WTC11 (cell line): ENCODE measurements at regions not wholly inside any gene's neighbourhood (a gene's known extent, or its start where the extent isn't known, plus 50 kb on each side); places are given as distances from the start of the nearest gene placed in this dataset.

ENCODE experiments used
- CBFB ChIP-seq: sonication (generic); formaldehyde crosslinking; IDR thresholded peaks from 2 replicates; pipeline ENCODE4 v1.8.1; 2022; ENCODE audit warnings: mild to moderate bottlenecking, low read depth, missing genetic modification reagents
- CREM ChIP-seq: sonication (generic); formaldehyde crosslinking; IDR thresholded peaks from 2 replicates; pipeline ENCODE4 v1.8.1; 2022; ENCODE audit warnings: mild to moderate bottlenecking, missing genetic modification reagents, moderate library complexity
- ELF4 ChIP-seq: sonication (generic); formaldehyde crosslinking; IDR thresholded peaks from 2 replicates; pipeline ENCODE4 v1.8.1; 2022; ENCODE audit warnings: low read depth, mild to moderate bottlenecking, moderate library complexity, missing genetic modification reagents
- JUN ChIP-seq: sonication (generic); formaldehyde crosslinking; IDR thresholded peaks from 2 replicates; pipeline ENCODE4 v1.8.0; 2023; ENCODE audit warnings: mild to moderate bottlenecking, missing genetic modification reagents
- NR1H2 ChIP-seq: sonication (generic); formaldehyde crosslinking; IDR thresholded peaks from 2 replicates; pipeline ENCODE4 v1.9.0; 2021; ENCODE audit warnings: mild to moderate bottlenecking, moderate library complexity, missing genetic modification reagents
- NR2C2 ChIP-seq: sonication (generic); formaldehyde crosslinking; IDR thresholded peaks from 2 replicates; pipeline ENCODE4 v1.8.0; 2022; ENCODE audit warnings: mild to moderate bottlenecking, missing genetic modification reagents
- RELA ChIP-seq: sonication (generic); formaldehyde crosslinking; IDR thresholded peaks from 2 replicates; pipeline ENCODE4 v1.8.1; 2022; ENCODE audit warnings: missing genetic modification reagents, mild to moderate bottlenecking, borderline replicate concordance
- TEAD4 ChIP-seq: sonication (generic); formaldehyde crosslinking; IDR thresholded peaks from 2 replicates; pipeline ENCODE4 v1.8.0; 2022; ENCODE audit warnings: mild to moderate bottlenecking, missing genetic modification reagents
- TF ChIP-seq, protein P1 (sequence below): fragments of 200-600 bp; IDR thresholded peaks from 2 replicates; pipeline ENCODE4 v1.8.0; 2022; ENCODE audit warnings: antibody characterized with exemption
- TF ChIP-seq, protein P2 (sequence below): sonication (generic); formaldehyde crosslinking; IDR thresholded peaks from 2 replicates; pipeline ENCODE4 v1.8.0; 2023; ENCODE audit warnings: mild to moderate bottlenecking, missing genetic modification reagents
- TF ChIP-seq, protein P3 (sequence below): sonication (generic); formaldehyde crosslinking; IDR thresholded peaks from 2 replicates; pipeline ENCODE4 v1.8.1; 2023; ENCODE audit warnings: mild to moderate bottlenecking, missing genetic modification reagents, borderline replicate concordance
- TF ChIP-seq, protein P4 (sequence below): sonication (generic); formaldehyde crosslinking; IDR thresholded peaks from 2 replicates; pipeline ENCODE4 v1.8.0; 2022; ENCODE audit warnings: mild to moderate bottlenecking, missing genetic modification reagents
- TF ChIP-seq, protein P5 (sequence below): sonication (generic); formaldehyde crosslinking; IDR thresholded peaks from 2 replicates; pipeline ENCODE4 v1.8.1; 2022; ENCODE audit warnings: low read depth, missing genetic modification reagents, borderline replicate concordance
- TF ChIP-seq, protein P6 (sequence below): sonication (generic); formaldehyde crosslinking; IDR thresholded peaks from 2 replicates; pipeline ENCODE4 v1.8.1; 2022; ENCODE audit warnings: low read depth, mild to moderate bottlenecking, moderate library complexity, missing genetic modification reagents, borderline replicate concordance

DNA sequence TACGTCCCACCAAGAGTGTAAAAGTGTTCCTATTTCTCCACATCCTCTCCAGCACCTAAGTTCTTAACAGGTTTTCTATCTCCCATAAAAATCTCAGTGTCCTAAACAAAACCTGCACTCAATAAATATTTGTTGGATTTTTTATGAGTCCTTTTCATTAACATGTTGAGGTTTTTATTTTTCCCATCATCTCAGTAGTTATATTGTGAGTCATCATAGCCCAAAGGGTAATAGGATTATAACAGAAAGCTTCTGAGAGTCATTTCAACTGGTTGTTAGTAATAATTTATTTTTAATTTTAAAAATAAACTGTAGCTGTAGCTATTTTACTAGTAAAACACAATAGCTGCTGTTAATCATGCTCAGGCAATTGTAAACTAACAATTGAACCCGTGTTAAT is 331.6 kb upstream of the SLC30A5 start:
- TF ChIP-seq CBFB (CRISPR knock-in tag) (no peak), ELF4 (no peak), NR1H2 (no peak), NR2C2 (CRISPR knock-in tag) (no peak), RELA (no peak), JUN (CRISPR knock-in tag) (no peak), CREM (CRISPR knock-in tag) (no peak), TEAD4 (CRISPR knock-in tag) (no peak)
- TF ChIP-seq, protein P1, sequence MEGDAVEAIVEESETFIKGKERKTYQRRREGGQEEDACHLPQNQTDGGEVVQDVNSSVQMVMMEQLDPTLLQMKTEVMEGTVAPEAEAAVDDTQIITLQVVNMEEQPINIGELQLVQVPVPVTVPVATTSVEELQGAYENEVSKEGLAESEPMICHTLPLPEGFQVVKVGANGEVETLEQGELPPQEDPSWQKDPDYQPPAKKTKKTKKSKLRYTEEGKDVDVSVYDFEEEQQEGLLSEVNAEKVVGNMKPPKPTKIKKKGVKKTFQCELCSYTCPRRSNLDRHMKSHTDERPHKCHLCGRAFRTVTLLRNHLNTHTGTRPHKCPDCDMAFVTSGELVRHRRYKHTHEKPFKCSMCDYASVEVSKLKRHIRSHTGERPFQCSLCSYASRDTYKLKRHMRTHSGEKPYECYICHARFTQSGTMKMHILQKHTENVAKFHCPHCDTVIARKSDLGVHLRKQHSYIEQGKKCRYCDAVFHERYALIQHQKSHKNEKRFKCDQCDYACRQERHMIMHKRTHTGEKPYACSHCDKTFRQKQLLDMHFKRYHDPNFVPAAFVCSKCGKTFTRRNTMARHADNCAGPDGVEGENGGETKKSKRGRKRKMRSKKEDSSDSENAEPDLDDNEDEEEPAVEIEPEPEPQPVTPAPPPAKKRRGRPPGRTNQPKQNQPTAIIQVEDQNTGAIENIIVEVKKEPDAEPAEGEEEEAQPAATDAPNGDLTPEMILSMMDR: no peak
- TF ChIP-seq, protein P2, sequence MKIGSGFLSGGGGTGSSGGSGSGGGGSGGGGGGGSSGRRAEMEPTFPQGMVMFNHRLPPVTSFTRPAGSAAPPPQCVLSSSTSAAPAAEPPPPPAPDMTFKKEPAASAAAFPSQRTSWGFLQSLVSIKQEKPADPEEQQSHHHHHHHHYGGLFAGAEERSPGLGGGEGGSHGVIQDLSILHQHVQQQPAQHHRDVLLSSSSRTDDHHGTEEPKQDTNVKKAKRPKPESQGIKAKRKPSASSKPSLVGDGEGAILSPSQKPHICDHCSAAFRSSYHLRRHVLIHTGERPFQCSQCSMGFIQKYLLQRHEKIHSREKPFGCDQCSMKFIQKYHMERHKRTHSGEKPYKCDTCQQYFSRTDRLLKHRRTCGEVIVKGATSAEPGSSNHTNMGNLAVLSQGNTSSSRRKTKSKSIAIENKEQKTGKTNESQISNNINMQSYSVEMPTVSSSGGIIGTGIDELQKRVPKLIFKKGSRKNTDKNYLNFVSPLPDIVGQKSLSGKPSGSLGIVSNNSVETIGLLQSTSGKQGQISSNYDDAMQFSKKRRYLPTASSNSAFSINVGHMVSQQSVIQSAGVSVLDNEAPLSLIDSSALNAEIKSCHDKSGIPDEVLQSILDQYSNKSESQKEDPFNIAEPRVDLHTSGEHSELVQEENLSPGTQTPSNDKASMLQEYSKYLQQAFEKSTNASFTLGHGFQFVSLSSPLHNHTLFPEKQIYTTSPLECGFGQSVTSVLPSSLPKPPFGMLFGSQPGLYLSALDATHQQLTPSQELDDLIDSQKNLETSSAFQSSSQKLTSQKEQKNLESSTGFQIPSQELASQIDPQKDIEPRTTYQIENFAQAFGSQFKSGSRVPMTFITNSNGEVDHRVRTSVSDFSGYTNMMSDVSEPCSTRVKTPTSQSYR (CRISPR knock-in tag): no peak
- TF ChIP-seq, protein P3, sequence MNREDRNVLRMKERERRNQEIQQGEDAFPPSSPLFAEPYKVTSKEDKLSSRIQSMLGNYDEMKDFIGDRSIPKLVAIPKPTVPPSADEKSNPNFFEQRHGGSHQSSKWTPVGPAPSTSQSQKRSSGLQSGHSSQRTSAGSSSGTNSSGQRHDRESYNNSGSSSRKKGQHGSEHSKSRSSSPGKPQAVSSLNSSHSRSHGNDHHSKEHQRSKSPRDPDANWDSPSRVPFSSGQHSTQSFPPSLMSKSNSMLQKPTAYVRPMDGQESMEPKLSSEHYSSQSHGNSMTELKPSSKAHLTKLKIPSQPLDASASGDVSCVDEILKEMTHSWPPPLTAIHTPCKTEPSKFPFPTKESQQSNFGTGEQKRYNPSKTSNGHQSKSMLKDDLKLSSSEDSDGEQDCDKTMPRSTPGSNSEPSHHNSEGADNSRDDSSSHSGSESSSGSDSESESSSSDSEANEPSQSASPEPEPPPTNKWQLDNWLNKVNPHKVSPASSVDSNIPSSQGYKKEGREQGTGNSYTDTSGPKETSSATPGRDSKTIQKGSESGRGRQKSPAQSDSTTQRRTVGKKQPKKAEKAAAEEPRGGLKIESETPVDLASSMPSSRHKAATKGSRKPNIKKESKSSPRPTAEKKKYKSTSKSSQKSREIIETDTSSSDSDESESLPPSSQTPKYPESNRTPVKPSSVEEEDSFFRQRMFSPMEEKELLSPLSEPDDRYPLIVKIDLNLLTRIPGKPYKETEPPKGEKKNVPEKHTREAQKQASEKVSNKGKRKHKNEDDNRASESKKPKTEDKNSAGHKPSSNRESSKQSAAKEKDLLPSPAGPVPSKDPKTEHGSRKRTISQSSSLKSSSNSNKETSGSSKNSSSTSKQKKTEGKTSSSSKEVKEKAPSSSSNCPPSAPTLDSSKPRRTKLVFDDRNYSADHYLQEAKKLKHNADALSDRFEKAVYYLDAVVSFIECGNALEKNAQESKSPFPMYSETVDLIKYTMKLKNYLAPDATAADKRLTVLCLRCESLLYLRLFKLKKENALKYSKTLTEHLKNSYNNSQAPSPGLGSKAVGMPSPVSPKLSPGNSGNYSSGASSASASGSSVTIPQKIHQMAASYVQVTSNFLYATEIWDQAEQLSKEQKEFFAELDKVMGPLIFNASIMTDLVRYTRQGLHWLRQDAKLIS (CRISPR knock-in tag): no peak
- TF ChIP-seq, protein P4, sequence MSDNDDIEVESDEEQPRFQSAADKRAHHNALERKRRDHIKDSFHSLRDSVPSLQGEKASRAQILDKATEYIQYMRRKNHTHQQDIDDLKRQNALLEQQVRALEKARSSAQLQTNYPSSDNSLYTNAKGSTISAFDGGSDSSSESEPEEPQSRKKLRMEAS (CRISPR knock-in tag): no peak
- TF ChIP-seq, protein P5, sequence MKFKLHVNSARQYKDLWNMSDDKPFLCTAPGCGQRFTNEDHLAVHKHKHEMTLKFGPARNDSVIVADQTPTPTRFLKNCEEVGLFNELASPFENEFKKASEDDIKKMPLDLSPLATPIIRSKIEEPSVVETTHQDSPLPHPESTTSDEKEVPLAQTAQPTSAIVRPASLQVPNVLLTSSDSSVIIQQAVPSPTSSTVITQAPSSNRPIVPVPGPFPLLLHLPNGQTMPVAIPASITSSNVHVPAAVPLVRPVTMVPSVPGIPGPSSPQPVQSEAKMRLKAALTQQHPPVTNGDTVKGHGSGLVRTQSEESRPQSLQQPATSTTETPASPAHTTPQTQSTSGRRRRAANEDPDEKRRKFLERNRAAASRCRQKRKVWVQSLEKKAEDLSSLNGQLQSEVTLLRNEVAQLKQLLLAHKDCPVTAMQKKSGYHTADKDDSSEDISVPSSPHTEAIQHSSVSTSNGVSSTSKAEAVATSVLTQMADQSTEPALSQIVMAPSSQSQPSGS: no peak
- TF ChIP-seq, protein P6, sequence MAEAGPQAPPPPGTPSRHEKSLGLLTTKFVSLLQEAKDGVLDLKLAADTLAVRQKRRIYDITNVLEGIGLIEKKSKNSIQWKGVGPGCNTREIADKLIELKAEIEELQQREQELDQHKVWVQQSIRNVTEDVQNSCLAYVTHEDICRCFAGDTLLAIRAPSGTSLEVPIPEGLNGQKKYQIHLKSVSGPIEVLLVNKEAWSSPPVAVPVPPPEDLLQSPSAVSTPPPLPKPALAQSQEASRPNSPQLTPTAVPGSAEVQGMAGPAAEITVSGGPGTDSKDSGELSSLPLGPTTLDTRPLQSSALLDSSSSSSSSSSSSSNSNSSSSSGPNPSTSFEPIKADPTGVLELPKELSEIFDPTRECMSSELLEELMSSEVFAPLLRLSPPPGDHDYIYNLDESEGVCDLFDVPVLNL (CRISPR knock-in tag): no peak
